ENCODE measurements at regions not wholly inside any gene's neighbourhood (a gene's known extent, or its start where the extent isn't known, plus 50 kb on each side); places are given as distances from the start of the nearest gene placed in this dataset.

DNA sequence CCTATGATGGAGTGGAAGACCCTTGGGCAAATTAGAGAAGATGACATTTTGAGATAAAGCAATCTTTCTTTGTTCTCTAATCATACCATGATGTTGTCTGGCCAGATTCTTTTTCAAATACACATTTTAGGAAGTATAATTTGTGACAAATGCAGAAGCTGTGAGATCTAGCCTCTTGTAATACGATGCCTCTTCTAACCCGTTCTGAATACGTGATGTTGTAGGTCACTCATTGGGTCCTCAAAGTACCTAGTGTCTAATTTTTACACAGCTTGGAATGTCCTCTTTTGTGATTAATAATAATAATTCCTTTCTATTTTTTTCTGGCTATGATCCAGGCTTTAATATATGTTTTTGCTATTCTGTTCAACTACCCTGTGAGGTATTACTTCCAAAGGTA, 502.7 kb downstream of the NUF2 start:
- H3K4me2 ChIP-seq (ENCODE audit: insufficient read depth, insufficient read length, low read length) = no peak overlapping the region
- H3K9me3 Mint-ChIP-seq = no peaks in the 10 kb centered on the region
- H3K27ac ChIP-seq (ENCODE audit: insufficient read length, low read depth, low read length) = no peak overlapping the region
- H3K4ac ChIP-seq (ENCODE audit: low read depth, low read length) = no peak overlapping the region
- no peaks in the 10 kb centered on the region for H3K4me1 Mint-ChIP-seq
- no peaks in the 10 kb centered on the region for H3K4me1 ChIP-seq (ENCODE audit: insufficient read depth, low read length)
- H2AFZ ChIP-seq (ENCODE audit: low read length) = no peak overlapping the region
- no peak overlapping the region for H2BK5ac ChIP-seq (ENCODE audit: insufficient read length, low read length)
- no peak overlapping the region for H3K18ac ChIP-seq (ENCODE audit: insufficient read length, low read depth, low read length)
- H3K9ac ChIP-seq (ENCODE audit: extremely low read depth, insufficient read length, low read length) = no peak overlapping the region
- no CpG with 5 or more reads among the region's 3 CpGs for WGBS (ENCODE audit: extremely low coverage, insufficient read length, low lambda C conversion rate)
- TF ChIP-seq, protein P1, sequence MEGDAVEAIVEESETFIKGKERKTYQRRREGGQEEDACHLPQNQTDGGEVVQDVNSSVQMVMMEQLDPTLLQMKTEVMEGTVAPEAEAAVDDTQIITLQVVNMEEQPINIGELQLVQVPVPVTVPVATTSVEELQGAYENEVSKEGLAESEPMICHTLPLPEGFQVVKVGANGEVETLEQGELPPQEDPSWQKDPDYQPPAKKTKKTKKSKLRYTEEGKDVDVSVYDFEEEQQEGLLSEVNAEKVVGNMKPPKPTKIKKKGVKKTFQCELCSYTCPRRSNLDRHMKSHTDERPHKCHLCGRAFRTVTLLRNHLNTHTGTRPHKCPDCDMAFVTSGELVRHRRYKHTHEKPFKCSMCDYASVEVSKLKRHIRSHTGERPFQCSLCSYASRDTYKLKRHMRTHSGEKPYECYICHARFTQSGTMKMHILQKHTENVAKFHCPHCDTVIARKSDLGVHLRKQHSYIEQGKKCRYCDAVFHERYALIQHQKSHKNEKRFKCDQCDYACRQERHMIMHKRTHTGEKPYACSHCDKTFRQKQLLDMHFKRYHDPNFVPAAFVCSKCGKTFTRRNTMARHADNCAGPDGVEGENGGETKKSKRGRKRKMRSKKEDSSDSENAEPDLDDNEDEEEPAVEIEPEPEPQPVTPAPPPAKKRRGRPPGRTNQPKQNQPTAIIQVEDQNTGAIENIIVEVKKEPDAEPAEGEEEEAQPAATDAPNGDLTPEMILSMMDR (conservative IDR thresholded peaks at IDR 0.05) = no peak
- H3T11ph ChIP-seq (ENCODE audit: low read length) = no peak overlapping the region
- no peaks in the 10 kb centered on the region for H3K79me1 ChIP-seq (ENCODE audit: insufficient read depth, low read depth, low read length, poor library complexity, severe bottlenecking)
- no peaks in the 10 kb centered on the region for H4K20me1 ChIP-seq (ENCODE audit: control insufficient read depth, insufficient read depth, insufficient read length)
- no peaks in the 10 kb centered on the region for H3K27me3 ChIP-seq (ENCODE audit: insufficient read depth, low read length)
- no peak overlapping the region for H3K27ac Mint-ChIP-seq
- no peak overlapping the region for H2BK12ac ChIP-seq (ENCODE audit: insufficient read length, low read depth, low read length)
- H3K79me2 ChIP-seq (ENCODE audit: insufficient read depth, low read length) = no peaks in the 10 kb centered on the region
- H3K56ac ChIP-seq (ENCODE audit: insufficient read length, low read depth, low read length) = no peak overlapping the region
- no peaks in the 10 kb centered on the region; a peak in 1 of 7 replicates for H3K36me3 Mint-ChIP-seq (ENCODE audit: insufficient read depth in 1 of 3, low read depth in 3 of 3)
- DNase-seq = no peak
- no peak overlapping the region for H2AK5ac ChIP-seq (ENCODE audit: insufficient read length, low read length)
- H4K91ac ChIP-seq (ENCODE audit: insufficient read length, low read depth, low read length) = no peak overlapping the region
- no peaks in the 10 kb centered on the region for H3K23me2 ChIP-seq (ENCODE audit: insufficient read length, low read depth, low read length, poor library complexity, severe bottlenecking)
- no peak overlapping the region for H3K4me3 Mint-ChIP-seq
- H2BK120ac ChIP-seq (ENCODE audit: low read depth, low read length, poor library complexity, severe bottlenecking) = no peak overlapping the region
- H2BK15ac ChIP-seq (ENCODE audit: low read depth, low read length) = no peak overlapping the region
- H3K9me3 ChIP-seq (ENCODE audit: control insufficient read depth, low read depth, low read length) = no peaks in the 10 kb centered on the region
- no peak overlapping the region for H4K8ac ChIP-seq (replicated peaks; ENCODE audit: insufficient read length, low read depth, low read length)
- H2BK20ac ChIP-seq (ENCODE audit: low read depth, low read length, poor library complexity, severe bottlenecking) = no peak overlapping the region
- H3K23ac ChIP-seq (ENCODE audit: insufficient read length, low read depth, low read length) = no peak overlapping the region
- H4K5ac ChIP-seq (ENCODE audit: insufficient read length, low read depth, low read length) = no peak overlapping the region
- no peak overlapping the region for H3K14ac ChIP-seq (ENCODE audit: insufficient read depth, low read length)
- H3K27me3 Mint-ChIP-seq (ENCODE audit: low read depth) = no peaks in the 10 kb centered on the region
